ENCODE measurements at regions not wholly inside any gene's neighbourhood (a gene's known extent, or its start where the extent isn't known, plus 50 kb on each side); places are given as distances from the start of the nearest gene placed in this dataset.

DNA sequence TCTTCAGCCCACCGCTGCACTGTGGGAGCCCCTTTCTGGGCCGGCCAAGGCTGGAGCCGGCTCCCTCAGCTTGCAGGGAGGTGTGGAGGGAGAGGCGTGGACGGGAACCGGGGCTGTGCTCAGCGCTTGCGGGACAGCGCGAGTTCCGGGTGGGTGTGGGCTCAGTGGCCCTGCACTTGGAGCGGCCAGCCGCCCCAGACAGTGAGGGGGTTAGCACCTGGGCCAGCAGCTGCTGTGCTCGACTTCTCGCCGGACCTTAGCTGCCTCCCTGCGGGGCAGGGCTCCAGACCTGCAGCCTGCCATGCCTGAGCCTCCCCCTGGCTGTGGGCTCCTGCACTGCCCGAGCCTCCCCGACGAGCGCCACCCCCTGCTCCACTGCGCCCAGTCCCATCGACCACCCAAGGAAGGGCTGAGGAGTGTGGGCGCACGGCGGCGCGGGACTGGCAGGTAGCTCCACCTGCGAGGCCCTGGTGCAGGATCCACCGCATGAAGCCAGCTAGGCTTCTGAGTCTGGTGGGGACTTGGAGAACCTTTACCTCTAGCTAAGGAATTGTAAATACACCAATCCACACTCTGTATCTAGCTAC is 92.9 kb upstream of the MAST4 start:
- no peak for FAIRE-seq

DNA sequence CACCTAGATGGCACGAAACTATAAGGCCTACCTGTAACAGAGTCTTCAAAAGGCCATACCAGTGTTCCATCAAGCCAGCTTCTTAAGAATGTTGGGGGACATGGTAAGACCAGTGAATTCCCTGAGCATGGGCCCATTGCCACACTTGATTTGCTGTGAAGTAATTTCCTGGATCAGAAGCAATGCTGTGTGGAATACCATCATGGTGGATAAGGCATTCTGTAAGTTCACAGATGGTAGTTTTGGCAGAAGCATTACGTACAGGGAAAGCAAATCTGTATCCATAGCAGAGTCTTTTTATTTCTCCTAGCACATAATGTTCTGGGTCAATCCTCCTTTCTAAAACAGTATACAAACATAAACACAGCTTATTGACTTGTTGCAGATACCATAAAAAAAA is 89.1 kb upstream of the MAST4 start:
- no peak for FAIRE-seq

DNA sequence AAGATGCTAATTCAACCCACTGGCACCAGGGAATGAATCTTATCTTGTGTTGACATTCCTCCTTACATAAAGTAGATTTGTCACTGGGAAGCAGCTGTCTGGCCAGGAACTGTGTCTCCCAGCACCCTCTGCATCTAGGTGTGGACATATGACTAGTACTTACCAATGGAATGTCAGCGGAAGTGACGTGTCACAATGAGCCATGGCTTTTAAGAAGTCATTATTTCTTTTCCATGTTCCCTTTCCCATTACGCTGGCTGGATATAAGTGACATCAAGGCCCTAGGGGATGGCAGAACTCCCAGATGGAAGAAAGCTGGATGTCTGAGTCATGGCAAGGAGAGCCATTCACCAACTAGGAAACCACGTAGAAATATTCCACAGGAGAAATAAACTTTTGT is 84.7 kb upstream of the MAST4 start:
- FAIRE-seq = no peak

DNA sequence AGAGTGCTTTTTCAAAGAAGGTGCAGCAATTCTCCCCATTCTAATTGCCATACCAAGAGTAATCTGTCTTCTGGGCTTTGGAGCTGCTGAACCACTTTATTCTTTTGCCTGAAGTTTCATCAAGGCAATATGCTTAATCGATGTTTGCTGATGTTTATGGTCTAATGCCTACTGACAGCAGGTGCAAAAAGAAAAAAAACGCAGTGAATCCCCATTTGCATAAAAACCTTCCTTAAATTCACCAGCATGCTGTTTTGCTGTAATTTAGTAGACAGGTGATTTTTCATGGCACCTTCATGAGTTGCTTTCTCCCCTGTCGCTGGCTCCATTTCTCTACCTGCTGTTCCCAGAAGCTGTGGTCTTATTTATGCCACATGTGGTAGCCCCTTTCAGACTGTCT is 83.1 kb upstream of the MAST4 start:
- FAIRE-seq = no peak

DNA sequence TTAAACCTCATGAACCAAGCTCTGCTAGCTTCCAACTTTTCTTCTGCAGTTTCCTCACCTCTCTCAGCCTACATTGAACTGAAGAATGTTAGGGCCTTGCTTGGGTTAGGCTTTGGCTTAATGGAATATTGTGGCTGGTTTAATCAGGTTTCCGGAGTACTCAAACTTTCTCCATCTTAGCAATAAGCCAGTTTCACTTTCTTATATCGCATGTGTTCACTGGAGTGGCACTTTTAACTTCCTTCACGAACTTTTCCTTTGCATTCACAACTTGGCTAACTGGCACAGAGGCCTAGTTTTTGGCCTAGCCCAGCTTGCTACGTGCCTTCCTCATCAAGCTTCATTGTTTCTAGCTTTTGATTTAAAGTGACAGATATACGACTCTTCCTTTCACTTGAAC is 81.0 kb upstream of the MAST4 start:
- no peak for FAIRE-seq

DNA sequence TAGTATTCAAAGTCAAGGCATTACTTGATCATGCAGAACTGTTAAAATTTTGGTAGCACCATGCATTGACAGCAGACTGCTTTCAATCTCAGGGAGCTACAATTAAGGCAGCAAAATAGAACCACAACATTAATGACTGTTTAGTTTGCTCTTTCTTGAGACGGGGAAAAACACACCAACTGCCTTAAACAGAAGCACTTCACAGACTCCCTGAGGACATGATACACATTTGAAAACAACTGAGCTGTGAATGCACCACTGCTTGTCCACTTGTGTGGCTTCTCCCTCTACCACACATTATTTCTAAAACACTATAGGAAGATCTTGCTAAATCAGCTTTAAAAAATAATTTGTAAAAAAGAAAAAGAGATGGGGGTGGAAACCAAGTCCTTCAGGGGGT is 79.6 kb upstream of the MAST4 start:
- FAIRE-seq = no peak

DNA sequence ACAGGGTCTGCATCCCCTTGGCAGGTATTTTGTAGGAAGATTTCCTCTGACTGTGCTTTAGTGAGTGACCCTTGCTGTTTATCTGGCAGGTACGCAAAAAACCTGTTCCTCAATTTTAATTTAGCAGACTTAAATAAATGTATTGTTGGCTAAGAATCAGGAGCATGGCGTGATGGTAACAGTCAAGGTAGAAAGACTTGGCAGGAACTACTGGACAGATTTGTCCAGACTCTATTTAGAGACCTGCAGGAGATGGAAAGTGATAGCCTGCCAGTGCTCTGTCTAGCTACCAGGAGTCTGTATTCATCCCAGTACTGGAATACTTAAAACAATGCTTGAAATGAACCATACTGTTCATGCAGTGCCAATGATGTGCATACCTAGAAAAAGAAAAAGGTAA is 78.8 kb upstream of the MAST4 start:
- FAIRE-seq = no peak

DNA sequence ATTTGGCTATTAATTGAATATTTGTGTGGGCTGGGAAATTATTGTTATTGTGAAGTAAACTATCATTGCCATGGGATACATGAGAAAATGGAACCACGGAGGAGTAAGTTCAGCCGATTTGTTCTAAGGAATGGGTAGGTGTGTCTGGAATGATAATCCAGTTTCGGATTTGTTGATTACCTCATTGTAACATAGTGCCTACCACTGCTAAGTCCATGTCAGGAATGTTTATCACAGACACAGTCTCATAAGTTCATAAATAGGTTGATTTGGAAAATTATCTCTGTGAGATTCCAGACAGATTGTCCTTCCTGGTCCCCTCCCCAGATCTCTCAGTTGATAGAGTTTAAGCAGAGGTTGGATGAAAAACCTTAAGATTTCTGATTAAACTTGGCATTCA is 78.1 kb upstream of the MAST4 start:
- FAIRE-seq = no peak

DNA sequence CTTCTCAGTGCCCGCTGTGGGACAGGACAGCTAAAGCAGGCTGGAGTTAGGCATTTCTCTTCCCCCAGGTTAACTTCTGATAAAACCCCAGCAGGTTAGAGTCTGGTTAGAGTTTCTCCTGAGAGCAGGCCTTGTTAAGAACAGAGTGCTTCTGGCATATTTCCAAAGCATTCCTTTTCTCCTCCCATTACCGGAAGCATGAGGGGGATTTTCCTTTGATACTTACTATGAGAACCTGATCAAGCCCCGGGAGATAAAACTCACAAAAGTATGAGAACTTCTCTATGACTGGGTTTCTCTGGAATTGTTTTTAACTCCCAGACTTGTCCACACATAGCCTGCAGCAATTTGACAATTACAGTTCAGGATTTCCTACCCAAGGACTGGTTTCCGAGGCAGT is 77.4 kb upstream of the MAST4 start:
- no peak for FAIRE-seq

DNA sequence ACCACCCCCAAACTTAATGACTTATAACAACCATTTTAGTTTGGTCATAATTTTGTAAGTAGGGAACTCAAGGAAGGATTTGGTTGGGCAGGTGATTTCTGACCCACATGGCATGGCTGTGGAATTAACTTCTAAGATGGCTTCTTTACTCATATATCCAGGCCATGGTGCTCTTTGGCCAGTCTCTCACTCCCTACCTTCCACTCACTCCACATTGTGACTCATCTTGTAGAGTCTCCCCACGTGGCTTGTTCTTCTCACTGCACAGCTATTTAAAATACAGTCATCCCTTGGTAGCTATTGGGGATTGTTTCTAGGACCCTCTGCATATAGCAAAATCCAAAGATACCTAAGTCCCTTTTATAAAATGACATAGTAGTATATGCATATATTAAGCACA is 76.6 kb upstream of the MAST4 start:
- no peak for FAIRE-seq

DNA sequence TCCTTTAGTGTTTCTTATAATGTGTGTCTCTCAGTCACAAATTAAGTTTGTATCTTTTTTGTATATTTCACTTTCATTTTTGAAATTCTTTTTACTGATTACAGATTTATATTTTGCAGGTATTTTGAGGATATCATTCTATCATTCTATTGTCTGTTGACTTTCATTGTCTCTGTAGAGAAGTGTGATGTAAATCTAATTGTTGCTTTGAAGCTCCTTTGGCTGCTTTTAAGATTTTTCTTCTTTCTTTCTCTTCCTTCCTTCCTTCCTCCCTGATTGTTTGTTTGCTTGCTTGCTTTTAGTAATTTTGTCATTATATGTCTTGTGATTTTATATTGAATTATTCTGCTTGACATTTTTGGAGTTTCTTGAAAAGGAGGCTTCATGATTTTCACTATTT is 75.3 kb upstream of the MAST4 start:
- FAIRE-seq = no peak

DNA sequence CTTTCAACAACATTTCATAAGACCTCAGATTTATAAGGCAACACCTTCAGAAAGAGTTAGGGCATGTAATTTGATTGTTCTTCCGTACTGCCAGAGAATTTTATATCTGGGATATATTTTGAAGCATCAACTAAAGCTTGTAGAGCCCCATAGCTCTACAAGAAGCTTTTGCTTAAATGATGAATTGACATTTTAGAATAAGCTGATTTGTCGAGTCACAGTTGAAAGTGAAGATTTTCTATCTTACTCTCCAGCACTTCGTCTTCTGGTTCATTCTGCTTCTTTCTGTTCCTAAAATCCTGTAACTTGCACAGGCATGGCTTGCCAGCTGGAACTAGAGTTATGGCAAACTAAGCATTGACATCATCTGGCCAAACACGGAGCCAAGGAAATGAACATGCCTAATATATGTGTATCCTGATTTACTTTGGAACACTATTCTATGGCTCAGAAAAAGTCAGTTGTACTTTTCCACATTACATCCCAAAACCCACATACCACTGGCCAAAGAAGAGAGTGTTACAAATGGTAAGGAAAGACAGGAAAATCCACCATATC is 68.6 kb upstream of the MAST4 start:
- FAIRE-seq = no peak

DNA sequence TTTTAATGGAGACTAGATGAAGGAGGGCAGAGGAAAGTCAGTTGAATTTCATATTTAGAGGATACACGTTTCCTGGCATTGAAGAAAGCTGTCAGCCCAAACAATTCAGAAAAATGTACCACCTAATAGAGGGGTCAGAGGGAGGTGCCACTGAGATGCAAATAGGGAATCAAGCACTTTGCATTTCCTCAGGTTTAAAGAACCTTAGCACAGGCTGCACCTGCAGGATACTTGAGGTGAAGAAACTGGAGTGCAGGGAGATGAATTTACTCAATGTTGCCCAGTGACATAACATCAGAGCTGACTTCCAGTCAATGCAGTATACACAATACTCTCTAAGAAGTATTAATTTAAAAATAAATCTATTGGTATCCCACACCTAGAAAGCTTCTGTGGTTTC is 67.0 kb upstream of the MAST4 start:
- FAIRE-seq = no peak

DNA sequence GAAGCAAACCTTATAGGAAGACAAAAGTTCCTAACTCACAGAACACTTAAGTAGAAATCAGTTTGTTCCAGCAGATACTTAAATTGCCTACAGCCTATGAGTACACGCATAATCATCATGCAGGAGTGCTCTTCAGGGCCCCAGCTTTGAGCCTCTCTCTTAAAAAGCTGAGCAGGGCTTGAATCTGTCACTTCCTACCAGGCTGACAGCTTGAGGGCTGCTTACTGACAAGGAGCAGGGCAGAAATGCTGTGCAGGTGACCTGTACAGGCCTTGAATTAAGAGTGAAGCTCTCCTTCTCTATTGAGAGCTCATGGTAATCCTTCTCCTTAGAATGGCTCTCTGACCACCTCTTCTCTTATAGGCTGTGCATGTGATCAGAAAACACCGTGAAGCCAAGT is 66.5 kb upstream of the MAST4 start:
- FAIRE-seq = no peak

DNA sequence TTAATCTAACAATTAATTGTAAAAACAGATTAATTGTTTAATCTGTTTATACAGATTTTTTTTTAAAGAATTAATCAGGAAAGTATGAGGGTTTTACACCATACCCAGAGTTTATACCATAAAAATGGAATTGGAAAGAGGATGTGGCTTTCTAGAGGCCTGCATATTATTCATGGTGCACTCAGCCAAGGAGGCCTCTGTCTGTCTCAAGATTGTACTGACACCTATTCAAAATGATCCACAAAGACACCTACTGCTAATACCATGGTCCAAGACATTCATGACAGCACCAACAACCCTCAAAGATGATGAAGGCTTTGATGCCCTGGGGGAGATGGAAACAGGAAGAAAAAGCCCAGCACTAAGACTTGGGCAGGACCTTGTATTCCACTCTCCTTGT is 58.1 kb upstream of the MAST4 start:
- no peak for FAIRE-seq

DNA sequence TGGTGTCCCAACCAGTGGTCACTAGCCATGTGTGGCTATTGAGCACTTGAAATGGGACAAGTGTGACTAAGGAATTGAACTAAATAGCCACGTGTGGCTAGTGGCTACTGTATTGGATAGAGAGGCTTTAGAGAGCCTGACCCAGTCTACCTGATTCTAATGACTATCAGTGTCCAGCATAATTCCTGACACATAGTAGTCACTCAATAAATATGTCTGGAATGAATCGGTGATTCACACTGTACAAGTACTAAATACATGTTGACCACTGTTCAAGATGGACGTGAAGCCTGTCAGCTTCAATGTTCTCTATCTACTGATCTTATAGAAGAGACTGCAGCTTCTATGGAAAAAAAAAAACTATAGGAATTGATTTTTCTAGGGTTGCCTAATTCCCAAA is 57.7 kb upstream of the MAST4 start:
- FAIRE-seq = no peak

DNA sequence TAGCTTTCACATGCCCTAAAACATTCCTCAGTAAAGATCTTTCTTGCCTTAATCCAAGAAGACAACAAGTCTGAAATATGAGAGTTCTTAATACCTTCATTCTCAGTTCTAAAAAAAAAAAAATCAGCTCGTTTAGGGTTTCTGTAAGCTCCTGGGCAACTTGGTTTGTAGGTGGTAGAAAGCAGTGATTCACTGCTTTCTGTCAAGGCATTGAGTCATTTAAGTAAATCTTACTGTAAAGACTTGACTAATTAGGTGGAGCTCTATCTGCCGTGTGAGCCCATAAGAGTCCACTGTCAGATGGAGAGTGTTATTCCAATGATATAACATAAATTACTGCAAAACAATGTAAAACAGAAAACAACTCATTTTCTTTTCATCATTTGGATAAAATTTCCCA is 56.1 kb upstream of the MAST4 start:
- no peak for FAIRE-seq

DNA sequence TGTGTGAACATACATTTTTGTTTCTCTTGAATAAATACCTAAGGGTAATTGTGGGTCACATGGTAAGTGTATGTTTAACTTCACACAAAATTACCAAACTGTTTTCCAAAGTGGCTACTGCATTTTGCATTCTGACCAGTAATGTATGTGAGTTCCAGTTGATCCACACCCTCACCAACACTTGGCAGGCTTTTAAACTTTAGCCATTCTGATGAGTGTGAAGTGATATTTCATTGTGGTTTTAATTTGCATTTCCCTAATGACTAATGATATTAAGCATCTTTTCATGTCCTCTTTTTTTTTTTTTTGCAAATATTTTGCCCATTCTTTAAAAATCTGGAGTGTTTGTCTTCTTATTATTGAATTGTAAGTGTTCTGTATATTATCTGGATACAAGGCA is 53.5 kb upstream of the MAST4 start:
- no peak for FAIRE-seq

Data from colon (tissue), 2 donors.